HL-60 (cell line): ENCODE measurements at regions not wholly inside any gene's neighbourhood (a gene's known extent, or its start where the extent isn't known, plus 50 kb on each side); places are given as distances from the start of the nearest gene placed in this dataset.
"Not testable (repeated sequence)": the region's sequence is repeated elsewhere in the genome, so short reads cannot be mapped to it uniquely, and the experiment has no call there.

Source experiments
- DNase-seq, 2 experiments: peaks; one replicate each; pipeline ENCODE4 v3.0.0-alpha.2; 2010 to 2020; ENCODE audit warnings: low read depth in 1 of 2, low spot score in 1 of 2
- H3K27ac ChIP-seq: fragments of 250-450 bp; sonication (Bioruptor Pico); replicated peaks from 2 replicates; pipeline ENCODE4 v1.5.1; 2020; ENCODE audit warnings: mild to moderate bottlenecking, moderate library complexity
- H3K27me3 ChIP-seq: fragments of 250-450 bp; sonication (Bioruptor Pico); 2 replicates; pipeline ENCODE4 v1.5.1; 2021; ENCODE audit warnings: mild to moderate bottlenecking, moderate library complexity; ENCODE audit not compliant: insufficient read depth, poor library complexity, severe bottlenecking
- H3K4me3 ChIP-seq: replicated peaks from 2 replicates; pipeline ENCODE4 v1.5.1; 2011; ENCODE audit warnings: mild to moderate bottlenecking, control low read depth, low read length; ENCODE audit not compliant: insufficient read depth
- GABPA ChIP-seq: IDR thresholded peaks from 2 replicates; pipeline ENCODE4 v1.6.1; 2012; ENCODE audit warnings: low read depth
- POLR2AphosphoS5 ChIP-seq: IDR thresholded peaks from 2 replicates; pipeline ENCODE4 v1.6.1; 2012; ENCODE audit warnings: low read depth
- SPI1 ChIP-seq: IDR thresholded peaks from 2 replicates; pipeline ENCODE4 v1.6.1; 2012; ENCODE audit warnings: low read depth, mild to moderate bottlenecking, borderline replicate concordance
- TF ChIP-seq, protein P1 (sequence below): IDR thresholded peaks from 2 replicates; pipeline ENCODE4 v1.6.1; 2012; ENCODE audit warnings: low read depth; ENCODE audit not compliant: insufficient replicate concordance
- TF ChIP-seq, protein P2 (sequence below): IDR thresholded peaks from one replicate; pipeline ENCODE4 v1.5.1; 2011; ENCODE audit warnings: low read length, control low read depth, inconsistent platforms; ENCODE audit not compliant: insufficient read depth

- Histone ChIP-seq H3K4me3 (no peak overlapping the region), H3K27me3 (no peaks in the 10 kb centered on the region), H3K27ac (no peak overlapping the region)
- TF ChIP-seq, protein P1, sequence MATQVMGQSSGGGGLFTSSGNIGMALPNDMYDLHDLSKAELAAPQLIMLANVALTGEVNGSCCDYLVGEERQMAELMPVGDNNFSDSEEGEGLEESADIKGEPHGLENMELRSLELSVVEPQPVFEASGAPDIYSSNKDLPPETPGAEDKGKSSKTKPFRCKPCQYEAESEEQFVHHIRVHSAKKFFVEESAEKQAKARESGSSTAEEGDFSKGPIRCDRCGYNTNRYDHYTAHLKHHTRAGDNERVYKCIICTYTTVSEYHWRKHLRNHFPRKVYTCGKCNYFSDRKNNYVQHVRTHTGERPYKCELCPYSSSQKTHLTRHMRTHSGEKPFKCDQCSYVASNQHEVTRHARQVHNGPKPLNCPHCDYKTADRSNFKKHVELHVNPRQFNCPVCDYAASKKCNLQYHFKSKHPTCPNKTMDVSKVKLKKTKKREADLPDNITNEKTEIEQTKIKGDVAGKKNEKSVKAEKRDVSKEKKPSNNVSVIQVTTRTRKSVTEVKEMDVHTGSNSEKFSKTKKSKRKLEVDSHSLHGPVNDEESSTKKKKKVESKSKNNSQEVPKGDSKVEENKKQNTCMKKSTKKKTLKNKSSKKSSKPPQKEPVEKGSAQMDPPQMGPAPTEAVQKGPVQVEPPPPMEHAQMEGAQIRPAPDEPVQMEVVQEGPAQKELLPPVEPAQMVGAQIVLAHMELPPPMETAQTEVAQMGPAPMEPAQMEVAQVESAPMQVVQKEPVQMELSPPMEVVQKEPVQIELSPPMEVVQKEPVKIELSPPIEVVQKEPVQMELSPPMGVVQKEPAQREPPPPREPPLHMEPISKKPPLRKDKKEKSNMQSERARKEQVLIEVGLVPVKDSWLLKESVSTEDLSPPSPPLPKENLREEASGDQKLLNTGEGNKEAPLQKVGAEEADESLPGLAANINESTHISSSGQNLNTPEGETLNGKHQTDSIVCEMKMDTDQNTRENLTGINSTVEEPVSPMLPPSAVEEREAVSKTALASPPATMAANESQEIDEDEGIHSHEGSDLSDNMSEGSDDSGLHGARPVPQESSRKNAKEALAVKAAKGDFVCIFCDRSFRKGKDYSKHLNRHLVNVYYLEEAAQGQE, result no peak
- TF ChIP-seq, protein P2, sequence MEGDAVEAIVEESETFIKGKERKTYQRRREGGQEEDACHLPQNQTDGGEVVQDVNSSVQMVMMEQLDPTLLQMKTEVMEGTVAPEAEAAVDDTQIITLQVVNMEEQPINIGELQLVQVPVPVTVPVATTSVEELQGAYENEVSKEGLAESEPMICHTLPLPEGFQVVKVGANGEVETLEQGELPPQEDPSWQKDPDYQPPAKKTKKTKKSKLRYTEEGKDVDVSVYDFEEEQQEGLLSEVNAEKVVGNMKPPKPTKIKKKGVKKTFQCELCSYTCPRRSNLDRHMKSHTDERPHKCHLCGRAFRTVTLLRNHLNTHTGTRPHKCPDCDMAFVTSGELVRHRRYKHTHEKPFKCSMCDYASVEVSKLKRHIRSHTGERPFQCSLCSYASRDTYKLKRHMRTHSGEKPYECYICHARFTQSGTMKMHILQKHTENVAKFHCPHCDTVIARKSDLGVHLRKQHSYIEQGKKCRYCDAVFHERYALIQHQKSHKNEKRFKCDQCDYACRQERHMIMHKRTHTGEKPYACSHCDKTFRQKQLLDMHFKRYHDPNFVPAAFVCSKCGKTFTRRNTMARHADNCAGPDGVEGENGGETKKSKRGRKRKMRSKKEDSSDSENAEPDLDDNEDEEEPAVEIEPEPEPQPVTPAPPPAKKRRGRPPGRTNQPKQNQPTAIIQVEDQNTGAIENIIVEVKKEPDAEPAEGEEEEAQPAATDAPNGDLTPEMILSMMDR, result no peak
- TF ChIP-seq POLR2AphosphoS5 (no peak), SPI1 (no peak), GABPA (no peak)
- DNase-seq, result no peak
Measured at GRCh38 chr13:86355301-86355700, 556.1 kb upstream of the SLITRK6 start.

DNA sequence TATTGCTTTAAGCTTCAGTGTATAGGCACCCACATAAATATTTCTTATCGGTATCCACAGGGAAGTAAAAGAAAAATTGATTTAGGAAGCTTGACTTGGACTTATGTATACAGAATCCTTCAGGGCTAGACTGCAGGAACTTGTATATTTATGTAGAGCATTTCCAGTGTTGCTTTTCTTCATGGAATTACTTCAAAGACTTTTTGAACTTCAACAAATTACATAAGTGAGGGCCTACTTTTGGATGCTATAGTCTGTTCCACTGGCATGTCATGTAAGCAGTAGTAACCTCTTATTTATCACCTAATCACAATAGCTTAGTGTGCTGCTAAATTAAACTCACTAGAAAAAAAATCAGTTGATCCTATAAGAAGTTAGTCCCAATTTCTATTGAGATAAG, 557.9 kb upstream of the SLITRK6 start:
- H3K27ac ChIP-seq, result no peak overlapping the region
- H3K27me3 ChIP-seq, result no peaks in the 10 kb centered on the region
- no peak for DNase-seq
- TF ChIP-seq GABPA, result no peak
- TF ChIP-seq, protein P1, result no peak
- no peak for TF ChIP-seq SPI1
- TF ChIP-seq, protein P2, result no peak
- H3K4me3 ChIP-seq, result no peak overlapping the region

GRCh38 chr13:86363749-86364148, 564.5 kb upstream of the SLITRK6 start:
- H3K27me3 ChIP-seq, H3K4me3 ChIP-seq, H3K27ac ChIP-seq, DNase-seq: not testable (repeated sequence)

- Histone ChIP-seq H3K27me3 (no peaks in the 10 kb centered on the region), H3K4me3 (no peak overlapping the region), H3K27ac (no peak overlapping the region)
- no peak for DNase-seq
- TF ChIP-seq, protein P1, result no peak
- TF ChIP-seq POLR2AphosphoS5 (no peak), SPI1 (no peak), GABPA (no peak)
- TF ChIP-seq, protein P2, result no peak
Measured at GRCh38 chr13:86368924-86369323, 569.7 kb upstream of the SLITRK6 start.
